Panc1 (cell line): ENCODE measurements at regions not wholly inside any gene's neighbourhood (a gene's known extent, or its start where the extent isn't known, plus 50 kb on each side); places are given as distances from the start of the nearest gene placed in this dataset.

ENCODE experiments used
- ATAC-seq: fragments of 200-7000 bp; cut with Tn5 transposase; 2 replicates; pipeline ENCODE4 v1.9.1; 2020; ENCODE audit warnings: mild to moderate bottlenecking, moderate library complexity
- BruUV-seq: library from RNA; stranded (reverse); fragments of 400-500 nt; replicated peaks from 2 replicates; lab custom pipeline; 2021; lab: Mats Ljungman, UMichigan
- CTCF ChIA-PET: fragments of 300-600 bp; sonication (Branson Sonifier 250); formaldehyde crosslinking; loops from one replicate; lab custom pipeline; 2022; ENCODE audit warnings: antibody characterized with exemption; lab: Charles Lee
- POLR2A ChIA-PET: fragments of 300-600 bp; sonication (Branson Sonifier 250); formaldehyde crosslinking; loops from one replicate; lab custom pipeline; 2022; ENCODE audit warnings: antibody characterized with exemption; lab: Charles Lee
- DNase-seq: peaks from one replicate; pipeline ENCODE4 v3.0.0-alpha.2; 2010; ENCODE audit warnings: low read depth, low spot score
- H3K27ac ChIP-seq: 2 replicates; pipeline ENCODE4 v1.5.1; 2011; ENCODE audit warnings: mild to moderate bottlenecking, low read length, inconsistent platforms
- H3K27me3 ChIP-seq: fragments of 200-500 bp; sonication (Bioruptor generic); 2 replicates; pipeline ENCODE4 v1.6.0; 2014; ENCODE audit warnings: low read length, inconsistent platforms; ENCODE audit not compliant: control insufficient read depth, insufficient read depth
- H3K36me3 ChIP-seq: fragments of 200-500 bp; sonication (Bioruptor generic); 2 replicates; pipeline ENCODE4 v1.5.1; 2014; ENCODE audit warnings: inconsistent platforms, mild to moderate bottlenecking, low read length, moderate library complexity; ENCODE audit not compliant: control insufficient read depth, insufficient read depth
- H3K4me1 ChIP-seq: 2 replicates; pipeline ENCODE4 v1.5.1; 2011; ENCODE audit warnings: inconsistent platforms, mild to moderate bottlenecking, low read length, moderate library complexity; ENCODE audit not compliant: control insufficient read depth, insufficient read depth
- H3K4me3 ChIP-seq, 2 experiments: 2 replicates each; pipeline ENCODE4 v1.5.1; 2011 to 2012; ENCODE audit warnings: low read depth in 2 of 2, low read length in 2 of 2, mild to moderate bottlenecking in 2 of 2, inconsistent platforms in 1 of 2, moderate library complexity in 1 of 2
- H3K9me3 ChIP-seq: fragments of 200-500 bp; sonication (Bioruptor generic); 2 replicates; pipeline ENCODE4 v1.5.1; 2014; ENCODE audit warnings: low read depth, mild to moderate bottlenecking, inconsistent platforms, low read length, moderate library complexity; ENCODE audit not compliant: control insufficient read depth, insufficient read depth
- CTCF ChIP-seq: fragments of 450-650 bp; IDR thresholded peaks from 2 replicates; pipeline ENCODE4 v1.5.1; 2017; ENCODE audit warnings: mild to moderate bottlenecking
- POLR2AphosphoS5 ChIP-seq: IDR thresholded peaks from 2 replicates; pipeline ENCODE4 v1.6.1; 2012; ENCODE audit warnings: mild to moderate bottlenecking, low read depth, low read length, moderate library complexity
- REST ChIP-seq, 2 experiments: IDR thresholded peaks; 2 replicates each; pipeline ENCODE4 v1.6.1; 2011 to 2012; ENCODE audit warnings: low read depth in 2 of 2, control low read depth in 1 of 2, low read length in 1 of 2, mild to moderate bottlenecking in 1 of 2, moderate library complexity in 1 of 2; ENCODE audit not compliant: insufficient read depth in 1 of 2
- SIN3A ChIP-seq: IDR thresholded peaks from 2 replicates; pipeline ENCODE4 v1.6.1; 2012; ENCODE audit warnings: low read depth, mild to moderate bottlenecking, low read length, moderate library complexity, borderline replicate concordance; ENCODE audit not compliant: insufficient read depth
- TCF7L2 ChIP-seq: IDR thresholded peaks from 2 replicates; pipeline ENCODE4 v1.6.1; 2011; ENCODE audit warnings: mild to moderate bottlenecking, low read depth, low read length, inconsistent platforms
- in situ Hi-C: cut with HindIII; loops from 2 replicates; pipeline ENCODE4 v1.10.0; 2016; ENCODE audit warnings: low sequenced_read_pairs, low pct_unique_long_range_greater_than_20kb
- intact Hi-C: fragments of 100-400 bp; cut with micrococcal nuclease; formaldehyde crosslinking; loops from one replicate; pipeline ENCODE4 v1.10.0; 2022; ENCODE audit not compliant: unreplicated experiment

DNA sequence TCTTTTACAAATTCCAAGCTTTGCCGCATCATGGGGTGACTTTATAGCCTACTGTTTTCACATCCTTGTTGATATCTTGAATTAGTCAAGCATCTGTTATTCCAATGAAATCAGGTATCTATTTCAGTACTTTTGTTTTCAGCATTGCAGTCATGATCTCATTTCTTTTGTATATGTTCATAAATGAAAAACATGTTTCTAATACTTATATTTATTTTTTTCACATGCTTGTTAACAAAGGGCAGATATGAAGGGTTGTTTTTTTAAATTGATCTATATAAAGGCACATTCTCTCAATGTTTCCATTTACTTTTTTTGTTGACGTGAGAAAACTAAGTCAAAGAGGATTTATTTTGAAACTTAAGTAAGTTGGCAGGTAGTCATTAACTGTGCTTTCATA lies 964.8 kb downstream of the JRKL start:
- BruUV-seq, result no TSS peak
- Histone ChIP-seq H3K4me1 (no peaks in the 10 kb centered on the region), H3K27me3 (no peaks in the 10 kb centered on the region), H3K9me3 (0 out of 2 replicates have a peak, but pooled peaks cover 4% of the 10 kb centered on the region), H3K36me3 (no peaks in the 10 kb centered on the region), H3K4me3 (no peak overlapping the region), H3K27ac (no peak overlapping the region)
- no peak for TF ChIP-seq SIN3A
- no peak for TF ChIP-seq POLR2AphosphoS5
- ChIA-PET CTCF (no interaction called here), POLR2A (no interaction called here)
- in situ Hi-C loops, result no loop called here
- intact Hi-C loops, result no loop called here
- no peak for ATAC-seq
- no peak for DNase-seq

DNA sequence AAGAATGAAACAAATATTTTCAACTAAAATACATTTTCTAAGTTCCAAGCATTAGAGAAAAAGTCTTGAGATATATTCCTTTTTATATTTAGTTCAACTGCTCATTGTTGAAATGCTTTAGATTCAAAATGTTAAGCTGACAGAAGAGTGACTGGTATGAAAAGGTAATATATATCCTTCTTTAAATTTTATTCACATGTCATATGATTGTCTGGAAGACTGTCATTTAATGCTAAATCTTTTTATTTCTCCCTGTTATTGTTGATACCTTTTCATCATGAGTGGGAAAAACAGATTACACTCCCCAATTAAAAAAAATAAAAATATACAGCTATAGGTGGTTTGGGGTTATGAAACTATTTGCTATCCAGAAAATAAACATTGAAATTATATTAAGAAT lies 965.4 kb downstream of the JRKL start:
- Histone ChIP-seq H3K4me3 (no peak overlapping the region), H3K27me3 (no peaks in the 10 kb centered on the region), H3K27ac (no peak overlapping the region), H3K36me3 (no peaks in the 10 kb centered on the region), H3K4me1 (no peaks in the 10 kb centered on the region), H3K9me3 (0 out of 2 replicates have a peak, but pooled peaks cover 4% of the 10 kb centered on the region)
- in situ Hi-C loops, result no loop called here
- ATAC-seq (no peak), DNase-seq (no peak)
- no TSS peak for BruUV-seq
- TF ChIP-seq REST (IDR thresholded peaks at IDR 0.05; ENCODE audit: insufficient read depth in 1 of 2, low read depth in 2 of 2, low read length in 1 of 2) (no peak), TCF7L2 (no peak), SIN3A (no peak), POLR2AphosphoS5 (no peak), CTCF (no peak)
- POLR2A ChIA-PET, result no interaction called here
- CTCF ChIA-PET, result no interaction called here
- intact Hi-C loops, result no loop called here

GRCh38 chr11:97356144-97356543 lies 966.3 kb downstream of the JRKL start:
- 0 out of 2 replicates have a peak, but pooled peaks cover 4% of the 10 kb centered on the region for H3K9me3 ChIP-seq
- in situ Hi-C loops (no loop called here), intact Hi-C loops (no loop called here)
- DNase-seq (no peak), ATAC-seq (no peak)
- ChIA-PET POLR2A (no interaction called here), CTCF (no interaction called here)
- no peaks in the 10 kb centered on the region for H3K4me1 ChIP-seq
- H3K36me3 ChIP-seq, result no peaks in the 10 kb centered on the region
- no peak overlapping the region for H3K4me3 ChIP-seq
- H3K27me3 ChIP-seq, result no peaks in the 10 kb centered on the region
- BruUV-seq, result no TSS peak
- TF ChIP-seq POLR2AphosphoS5, result no peak
- TF ChIP-seq REST (IDR thresholded peaks at IDR 0.05; ENCODE audit: insufficient read depth in 1 of 2, low read depth in 2 of 2, low read length in 1 of 2), result no peak
- TF ChIP-seq SIN3A, result no peak
- TF ChIP-seq TCF7L2, result no peak
- no peak for TF ChIP-seq CTCF
- H3K27ac ChIP-seq, result no peak overlapping the region
